Adrenal gland (tissue), 9 donors: ENCODE measurements at regions not wholly inside any gene's neighbourhood (a gene's known extent, or its start where the extent isn't known, plus 50 kb on each side); places are given as distances from the start of the nearest gene placed in this dataset.

ENCODE experiments used
- DNase-seq, 7 donors: peaks; one replicate each; pipeline ENCODE4 v3.0.0-alpha.2; 2019 to 2020
- H3K27ac ChIP-seq, 5 donors: fragments of 200-600 bp; sonication (generic) in 4 of 5; 1 replicate in 3 of 5; 2 replicates in 2 of 5; pipeline versions ENCODE4 v1.5.1 to v1.8.0; 2016 to 2020; ENCODE audit warnings: mild to moderate bottlenecking in 1 of 5
- H3K27me3 ChIP-seq: fragments of 200-600 bp; 2 replicates; pipeline ENCODE4 v1.8.0; 2021
- H3K36me3 ChIP-seq, 2 donors: fragments of 200-600 bp; replicated peaks in 1 of 2; 1 replicate in 1 of 2; 2 replicates in 1 of 2; pipeline versions ENCODE4 v1.5.1 to v1.8.0; 2018 to 2022
- H3K4me1 ChIP-seq, 2 donors: fragments of 200-600 bp; replicated peaks in 1 of 2; 1 replicate in 1 of 2; 2 replicates in 1 of 2; pipeline versions ENCODE4 v1.5.1 to v1.8.0; 2018 to 2021
- H3K4me3 ChIP-seq, 4 donors: fragments of 200-600 bp; sonication (generic) in 3 of 4; one replicate each; pipeline ENCODE4 v1.5.1; 2016 to 2018
- H3K9me3 ChIP-seq, 3 donors: fragments of 200-600 bp; sonication (generic) in 1 of 3; replicated peaks in 1 of 3; 1 replicate in 2 of 3; 2 replicates in 1 of 3; pipeline versions ENCODE4 v1.5.1 to v1.8.0; 2016 to 2021
- POLR2A ChIP-seq, 2 donors: fragments of 450-650 bp; IDR thresholded peaks; one replicate each; pipeline ENCODE4 v1.6.1; 2017; ENCODE audit warnings: antibody characterized with exemption in 2 of 2, mild to moderate bottlenecking in 2 of 2, moderate library complexity in 1 of 2
- WGBS, 4 donors: extraction: QIAGEN DNeasy Blood & Tissue Kit in 2 of 4; methylation state at CpG; one replicate each; pipeline versions ENCODE4 v1.1.5 to v1.1.7; 2013 to 2017; 5-methylcytosine and 5-hydroxymethylcytosine counted together
- intact Hi-C, 2 donors: fragments of 100-400 bp; cut with DNase I; formaldehyde crosslinking; loops; one replicate each; pipeline versions ENCODE4 v1.14.1 to v1.15.0; 2022 to 2023
- TF ChIP-seq, protein P1 (sequence below), 6 experiments: fragments of 450-650 bp in 4 of 6; fragments of 200-600 bp in 2 of 6; sonication (generic) in 1 of 6; IDR thresholded peaks; 1 replicate in 5 of 6; 2 replicates in 1 of 6; pipeline versions ENCODE4 v1.5.1 to v1.8.0; 2016 to 2021; ENCODE audit warnings: antibody characterized with exemption in 6 of 6, mild to moderate bottlenecking in 2 of 6, moderate library complexity in 1 of 6
- donor health status: healthy with polysubstance abuse.
- donor health status: Bipolar disorder and iron deficiency.
- donor health status: DM: yes; HTN: yes; CAD: no.
- donor health status: DM: no; HTN: no; CAD: no.
- donor health status: DM: no; HTN: no; CAD: no.

- H3K4me3 ChIP-seq: no peak overlapping the region
- H3K27me3 ChIP-seq: peaks cover 4% of the 10 kb centered on the region
- no peak for DNase-seq
- no peaks in the 10 kb centered on the region for H3K4me1 ChIP-seq
- H3K9me3 ChIP-seq: no peaks in the 10 kb centered on the region
- no peak overlapping the region for H3K27ac ChIP-seq
- intact Hi-C loops: no loop called here
- TF ChIP-seq, protein P1, sequence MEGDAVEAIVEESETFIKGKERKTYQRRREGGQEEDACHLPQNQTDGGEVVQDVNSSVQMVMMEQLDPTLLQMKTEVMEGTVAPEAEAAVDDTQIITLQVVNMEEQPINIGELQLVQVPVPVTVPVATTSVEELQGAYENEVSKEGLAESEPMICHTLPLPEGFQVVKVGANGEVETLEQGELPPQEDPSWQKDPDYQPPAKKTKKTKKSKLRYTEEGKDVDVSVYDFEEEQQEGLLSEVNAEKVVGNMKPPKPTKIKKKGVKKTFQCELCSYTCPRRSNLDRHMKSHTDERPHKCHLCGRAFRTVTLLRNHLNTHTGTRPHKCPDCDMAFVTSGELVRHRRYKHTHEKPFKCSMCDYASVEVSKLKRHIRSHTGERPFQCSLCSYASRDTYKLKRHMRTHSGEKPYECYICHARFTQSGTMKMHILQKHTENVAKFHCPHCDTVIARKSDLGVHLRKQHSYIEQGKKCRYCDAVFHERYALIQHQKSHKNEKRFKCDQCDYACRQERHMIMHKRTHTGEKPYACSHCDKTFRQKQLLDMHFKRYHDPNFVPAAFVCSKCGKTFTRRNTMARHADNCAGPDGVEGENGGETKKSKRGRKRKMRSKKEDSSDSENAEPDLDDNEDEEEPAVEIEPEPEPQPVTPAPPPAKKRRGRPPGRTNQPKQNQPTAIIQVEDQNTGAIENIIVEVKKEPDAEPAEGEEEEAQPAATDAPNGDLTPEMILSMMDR (IDR thresholded peaks at IDR 0.05): no peak
- TF ChIP-seq POLR2A (IDR thresholded peaks at IDR 0.05): no peak
- no peaks in the 10 kb centered on the region for H3K36me3 ChIP-seq
- 43 to 86% (median 80%) methylated on average over 1 of the region's 1 CpG for WGBS, 4 donors
These were observed 70.5 kb upstream of the QRFPR start for GRCh38 chr4:121451310-121451709.

- 92 to 100% (median 95%) methylated on average over 1 of the region's 1 CpG for WGBS, 4 donors
- intact Hi-C loops: no loop called here
- H3K27ac ChIP-seq: no peak overlapping the region
These were observed 68.6 kb upstream of the QRFPR start for GRCh38 chr4:121449416-121449815.

DNA sequence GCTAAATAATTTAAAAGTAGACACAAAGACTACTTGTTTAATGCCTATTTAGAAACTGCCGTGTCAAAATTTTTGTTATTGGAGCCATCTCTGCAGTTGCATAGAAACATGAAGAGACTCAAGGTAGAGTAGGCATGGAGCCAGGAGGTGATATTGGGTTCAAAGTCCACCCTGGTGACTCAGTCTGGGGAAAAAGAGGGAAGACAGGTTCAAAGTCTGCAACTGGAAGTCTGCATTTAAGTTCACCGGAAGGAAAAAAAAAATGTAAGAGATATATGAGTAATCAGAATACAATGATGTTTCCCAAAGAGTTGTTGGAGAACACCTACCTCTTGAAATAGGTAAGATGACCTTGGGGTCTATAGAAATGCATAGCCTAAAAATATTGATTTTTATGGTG is 67.4 kb upstream of the QRFPR start:
- intact Hi-C loops: no loop called here
- Histone ChIP-seq H3K27me3 (no peaks in the 10 kb centered on the region), H3K36me3 (no peaks in the 10 kb centered on the region), H3K4me1 (no peaks in the 10 kb centered on the region), H3K9me3 (no peaks in the 10 kb centered on the region), H3K4me3 (no peak overlapping the region), H3K27ac (no peak overlapping the region)
- TF ChIP-seq, protein P1 (IDR thresholded peaks at IDR 0.05): no peak
- TF ChIP-seq POLR2A (IDR thresholded peaks at IDR 0.05): no peak
- no peak for DNase-seq
- 89 to 95% (median 92%) methylated on average over 2 of the region's 2 CpGs for WGBS, 4 donors

More at GRCh38 chr4:121449416-121449815, 68.6 kb upstream of the QRFPR start:
- Histone ChIP-seq H3K4me1 (no peaks in the 10 kb centered on the region), H3K27me3 (no peaks in the 10 kb centered on the region), H3K36me3 (no peaks in the 10 kb centered on the region), H3K4me3 (no peak overlapping the region), H3K9me3 (no peaks in the 10 kb centered on the region)
- DNase-seq: no peak
- no peak for TF ChIP-seq POLR2A (IDR thresholded peaks at IDR 0.05)
- TF ChIP-seq, protein P1 (IDR thresholded peaks at IDR 0.05): no peak

DNA sequence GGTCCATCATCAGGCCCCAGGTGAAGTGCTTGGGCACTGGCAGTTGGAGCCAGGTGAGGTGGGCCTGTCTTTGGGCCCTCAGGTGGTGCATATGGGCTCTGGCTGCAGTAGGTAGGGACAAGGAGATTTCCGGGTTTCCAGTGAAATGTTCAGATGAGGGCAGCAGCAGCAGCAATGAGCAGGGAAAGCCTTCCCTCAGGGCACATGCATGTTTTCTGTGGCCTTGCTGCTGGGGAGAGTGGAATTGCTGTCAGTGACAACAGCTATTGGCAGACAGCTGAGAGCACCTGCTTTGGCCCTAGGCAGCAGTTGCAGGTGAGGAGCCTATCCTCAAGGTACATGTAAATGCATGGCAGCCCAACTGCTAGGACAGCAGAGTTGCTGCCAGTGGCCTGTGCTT is 58.9 kb upstream of the QRFPR start:
- H3K4me3 ChIP-seq: no peak overlapping the region
- intact Hi-C loops: no loop called here
- H3K9me3 ChIP-seq: peaks cover 0 to 13% (median 0%) of the 10 kb centered on the region in 3 donors
- no peaks in the 10 kb centered on the region for H3K4me1 ChIP-seq
- WGBS, 4 donors: 30 to 80% (median 72%) methylated on average over 1 of the region's 1 CpG; no CpG with 5 or more reads in 1 of the 4 donors
- no peak for TF ChIP-seq POLR2A (IDR thresholded peaks at IDR 0.05)
- TF ChIP-seq, protein P1 (IDR thresholded peaks at IDR 0.05): no peak
- no peaks in the 10 kb centered on the region for H3K27me3 ChIP-seq
- DNase-seq: no peak
- H3K27ac ChIP-seq: no peak overlapping the region
- no peaks in the 10 kb centered on the region for H3K36me3 ChIP-seq
